Brain pericyte (primary cell): ENCODE measurements at regions not wholly inside any gene's neighbourhood (a gene's known extent, or its start where the extent isn't known, plus 50 kb on each side); places are given as distances from the start of the nearest gene placed in this dataset.

Experiments
- DNase-seq: peaks from one replicate; pipeline ENCODE4 v3.0.0-alpha.2; 2012; ENCODE audit warnings: low read depth, low spot score

- DNase-seq, result no peak
Measured at GRCh38 chr2:160672211-160672610, 178.6 kb upstream of the RBMS1 start.

- no peak for DNase-seq
Measured at GRCh38 chr2:160674146-160674750, 180.6 kb upstream of the RBMS1 start.

GRCh38 chr2:160679686-160680085 is 186.1 kb upstream of the RBMS1 start:
- no peak for DNase-seq

GRCh38 chr2:160680294-160680693 is 186.7 kb upstream of the RBMS1 start:
- no peak for DNase-seq

- no peak for DNase-seq
Measured at GRCh38 chr2:160680974-160681373, 187.4 kb upstream of the RBMS1 start.

- no peak for DNase-seq
Measured at GRCh38 chr2:160683206-160683605, 189.6 kb upstream of the RBMS1 start.

- no peak for DNase-seq
Measured at GRCh38 chr2:160687629-160688028, 194.0 kb upstream of the RBMS1 start.

- no peak for DNase-seq
Measured at GRCh38 chr2:160689441-160689840, 195.8 kb upstream of the RBMS1 start.

GRCh38 chr2:160694221-160694620 is 200.6 kb upstream of the RBMS1 start:
- no peak for DNase-seq

GRCh38 chr2:160694631-160695030 is 201.0 kb upstream of the RBMS1 start:
- DNase-seq, result no peak

GRCh38 chr2:160695402-160696086 is 201.9 kb upstream of the RBMS1 start:
- DNase-seq, result no peak

GRCh38 chr2:160696087-160696452 is 202.5 kb upstream of the RBMS1 start:
- DNase-seq, result no peak

- no peak for DNase-seq
Measured at GRCh38 chr2:160697817-160698216, 204.2 kb upstream of the RBMS1 start.

GRCh38 chr2:160700021-160700814 is 206.6 kb upstream of the RBMS1 start:
- no peak for DNase-seq

- DNase-seq, result no peak
Measured at GRCh38 chr2:160701822-160702221, 208.2 kb upstream of the RBMS1 start.

- no peak for DNase-seq
Measured at GRCh38 chr2:160702754-160703153, 209.1 kb upstream of the RBMS1 start.

- no peak for DNase-seq
Measured at GRCh38 chr2:160703648-160704585, 210.3 kb upstream of the RBMS1 start.

- no peak for DNase-seq
Measured at GRCh38 chr2:160715428-160715827, 221.8 kb upstream of the RBMS1 start.

- DNase-seq, result no peak
Measured at GRCh38 chr2:160719116-160719515, 225.5 kb upstream of the RBMS1 start.

- no peak for DNase-seq
Measured at GRCh38 chr2:160720098-160720497, 226.5 kb upstream of the RBMS1 start.
